ENCODE measurements at regions not wholly inside any gene's neighbourhood (a gene's known extent, or its start where the extent isn't known, plus 50 kb on each side); places are given as distances from the start of the nearest gene placed in this dataset.

DNA sequence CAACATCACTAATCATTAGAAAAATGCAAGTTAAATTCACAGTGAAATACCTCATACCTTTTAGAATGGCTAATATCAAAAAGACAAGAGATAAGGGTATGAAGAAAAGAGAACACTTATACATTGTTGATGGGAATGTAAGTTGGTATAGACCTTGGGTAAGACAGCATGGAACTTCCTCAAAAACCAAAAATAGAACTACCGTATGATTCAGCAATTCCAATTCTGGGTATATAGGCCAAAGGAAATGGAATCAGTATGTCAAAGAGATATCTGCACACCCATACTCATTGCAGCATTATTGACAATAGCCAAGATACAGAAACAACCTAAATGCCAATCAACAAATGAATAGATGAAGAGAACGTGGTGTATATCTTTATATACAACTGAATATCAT lies 166.8 kb upstream of the LRRN1 start:
- ATAC-seq (no peak), FAIRE-seq (no peak)
- POLR2A ChIA-PET: interaction anchor here (1.0 kb wide), 1 partner anchor 15 kb away, joined by 3 read pairs; no protein-coding TSS in a partner anchor

More for the DNA sequence above, 166.8 kb upstream of the LRRN1 start:
- intact Hi-C loops (cut with micrococcal nuclease): no loop called here
- H3K79me2 ChIP-seq (ENCODE audit: control insufficient read depth, insufficient read depth, low read length): no peaks in the 10 kb centered on the region
- no peak overlapping the region for H3K9ac ChIP-seq (ENCODE audit: insufficient read depth in 1 of 2, low read depth in 2 of 2, low read length in 2 of 2)
- CTCF ChIA-PET (ENCODE audit: low intra/inter-chr PET ratio): no interaction called here
- no TSS peak for BruUV-seq (replicated peaks)
- WGBS (ENCODE audit: insufficient coverage, low coverage, missing lambda C conversion rate): 0% methylated on average over 2 of the region's 2 CpGs
- DNase-seq (ENCODE audit: extremely low read depth in 1 of 4, low spot score in 3 of 4): no peak
- H3K9me1 ChIP-seq (ENCODE audit: control insufficient read depth, insufficient read depth, low read length): no peaks in the 10 kb centered on the region
- H3K27ac ChIP-seq (ENCODE audit: extremely low read depth, low read depth, low read length): no peak overlapping the region
- peaks cover 1% of the 10 kb centered on the region; the same call in 1 of the 2 replicates for H3K9me3 ChIP-seq (replicated peaks; ENCODE audit: control insufficient read depth, insufficient read depth, low read depth, low read length)
- in situ Hi-C loops (cut with MboI): no loop called here
- no peak overlapping the region for H2AFZ ChIP-seq (ENCODE audit: low read depth, low read length)
- H3K4me1 ChIP-seq (replicated peaks in 1 of 2; ENCODE audit: control insufficient read depth in 2 of 2, insufficient read depth in 2 of 2, low read length in 2 of 2): no peaks in the 10 kb centered on the region
- H3K4me3 ChIP-seq: no peak overlapping the region
- no peak overlapping the region for H3K4me2 ChIP-seq (ENCODE audit: insufficient read depth, low read length)
- H4K20me1 ChIP-seq (replicated peaks; ENCODE audit: control insufficient read depth, insufficient read depth, low read length): no peaks in the 10 kb centered on the region
- H3K36me3 ChIP-seq (ENCODE audit: control insufficient read depth, insufficient read depth, low read length): no peaks in the 10 kb centered on the region
- TF ChIP-seq SIN3A (IDR thresholded peaks at IDR 0.05; ENCODE audit: borderline replicate concordance in 2 of 2, control insufficient read depth in 1 of 2, low read depth in 2 of 2, low read length in 2 of 2) (no peak), ETV6 (IDR thresholded peaks at IDR 0.05; ENCODE audit: borderline replicate concordance in 1 of 2, low read depth in 2 of 2, low read length in 1 of 2) (no peak), ETV6 (CRISPR knock-in tag; IDR thresholded peaks at IDR 0.05; ENCODE audit: borderline replicate concordance) (no peak), CREM (IDR thresholded peaks at IDR 0.05; ENCODE audit: low read depth) (no peak), BHLHE40 (IDR thresholded peaks at IDR 0.05; ENCODE audit: low read length) (no peak), ZNF79 (CRISPR knock-in tag; IDR thresholded peaks at IDR 0.05; ENCODE audit: low read depth) (no peak), SAP30 (IDR thresholded peaks at IDR 0.05; ENCODE audit: borderline replicate concordance, insufficient read depth, low read depth, low read length, poor library complexity, severe bottlenecking) (no peak), ZNF133 (CRISPR knock-in tag; IDR thresholded peaks at IDR 0.05) (no peak), MAFK (IDR thresholded peaks at IDR 0.05; ENCODE audit: low read length) (no peak), ELF2 (CRISPR knock-in tag; IDR thresholded peaks at IDR 0.05) (no peak), ZBTB8A (IDR thresholded peaks at IDR 0.05; ENCODE audit: partially characterized antibody) (no peak), ZNF232 (CRISPR knock-in tag; IDR thresholded peaks at IDR 0.05) (no peak), DNMT1 (IDR thresholded peaks at IDR 0.05) (no peak), ILF3 (IDR thresholded peaks at IDR 0.05; ENCODE audit: borderline replicate concordance) (no peak), NR2C2 (CRISPR knock-in tag; IDR thresholded peaks at IDR 0.05) (no peak), NR2C2 (tag; IDR thresholded peaks at IDR 0.05) (no peak), GABPA (tag; conservative IDR thresholded peaks at IDR 0.05; ENCODE audit: low read depth) (no peak), POLR2AphosphoS2 (IDR thresholded peaks at IDR 0.05; ENCODE audit: low read length) (no peak), COPS2 (conservative IDR thresholded peaks at IDR 0.05) (no peak), RBFOX2 (IDR thresholded peaks at IDR 0.05; ENCODE audit: low read depth, low read length) (no peak), SOX6 (IDR thresholded peaks at IDR 0.05) (no peak)
- no peaks in the 10 kb centered on the region for H3K27me3 ChIP-seq (ENCODE audit: control insufficient read depth in 2 of 2, insufficient read depth in 2 of 2, low read length in 2 of 2)

All from K562 (cell line).